Cardiac muscle cell (in vitro differentiated cells and primary cell): ENCODE measurements at regions not wholly inside any gene's neighbourhood (a gene's known extent, or its start where the extent isn't known, plus 50 kb on each side); places are given as distances from the start of the nearest gene placed in this dataset.

Source experiments
- DNase-seq, 2 donors: peaks; one replicate each; pipeline versions ENCODE4 v3.0.0 to v3.0.0-alpha.2; 2010 to 2017; ENCODE audit warnings: low read depth in 1 of 2, low spot score in 1 of 2
- H3K27ac ChIP-seq: fragments of 200-600 bp; sonication (generic); 2 replicates; pipeline ENCODE4 v1.5.1; 2016
- H3K27me3 ChIP-seq: fragments of 200-600 bp; sonication (generic); 2 replicates; pipeline ENCODE4 v1.6.0; 2016; ENCODE audit warnings: control low read depth
- H3K36me3 ChIP-seq: fragments of 200-600 bp; sonication (generic); 2 replicates; pipeline ENCODE4 v1.5.1; 2016; ENCODE audit warnings: control low read depth
- H3K4me1 ChIP-seq: fragments of 200-600 bp; sonication (generic); 2 replicates; pipeline ENCODE4 v1.8.1; 2017; ENCODE audit warnings: low read depth, mild to moderate bottlenecking, mixed run types
- H3K4me3 ChIP-seq: fragments of 200-600 bp; sonication (generic); 2 replicates; pipeline ENCODE4 v1.5.1; 2016; ENCODE audit warnings: mild to moderate bottlenecking
- H3K9me3 ChIP-seq: fragments of 200-600 bp; sonication (generic); 2 replicates; pipeline ENCODE4 v1.5.1; 2017; ENCODE audit warnings: low read depth, mild to moderate bottlenecking, control low read depth
- TF ChIP-seq, protein P1 (sequence below): IDR thresholded peaks from 2 replicates; pipeline ENCODE4 v1.5.1; 2012; ENCODE audit warnings: low read depth, mild to moderate bottlenecking, low read length

DNA sequence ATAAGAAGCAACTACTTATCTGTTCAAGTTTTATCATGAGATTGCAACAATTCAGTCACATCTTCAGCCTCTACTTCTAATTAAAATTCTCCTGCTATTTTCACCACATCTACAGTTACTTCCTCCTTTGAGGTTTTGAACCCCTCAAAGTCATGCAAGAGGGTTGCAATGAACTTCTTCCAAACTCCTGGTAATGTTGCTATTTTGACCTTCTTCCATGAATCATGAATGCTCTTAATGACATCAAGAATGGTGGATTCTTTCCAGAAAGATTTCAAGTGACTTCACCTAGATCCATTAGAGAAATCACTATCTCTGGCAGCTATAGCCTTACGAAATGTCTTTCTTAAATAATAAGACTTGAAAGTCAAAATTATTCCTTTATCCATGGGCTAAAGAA is 1052.8 kb upstream of the NRXN1 start:
- Histone ChIP-seq H3K36me3 (no peaks in the 10 kb centered on the region), H3K4me1 (peaks cover 31% of the 10 kb centered on the region), H3K4me3 (no peak overlapping the region), H3K9me3 (no peaks in the 10 kb centered on the region), H3K27me3 (no peaks in the 10 kb centered on the region), H3K27ac (no peak overlapping the region)
- TF ChIP-seq, protein P1, sequence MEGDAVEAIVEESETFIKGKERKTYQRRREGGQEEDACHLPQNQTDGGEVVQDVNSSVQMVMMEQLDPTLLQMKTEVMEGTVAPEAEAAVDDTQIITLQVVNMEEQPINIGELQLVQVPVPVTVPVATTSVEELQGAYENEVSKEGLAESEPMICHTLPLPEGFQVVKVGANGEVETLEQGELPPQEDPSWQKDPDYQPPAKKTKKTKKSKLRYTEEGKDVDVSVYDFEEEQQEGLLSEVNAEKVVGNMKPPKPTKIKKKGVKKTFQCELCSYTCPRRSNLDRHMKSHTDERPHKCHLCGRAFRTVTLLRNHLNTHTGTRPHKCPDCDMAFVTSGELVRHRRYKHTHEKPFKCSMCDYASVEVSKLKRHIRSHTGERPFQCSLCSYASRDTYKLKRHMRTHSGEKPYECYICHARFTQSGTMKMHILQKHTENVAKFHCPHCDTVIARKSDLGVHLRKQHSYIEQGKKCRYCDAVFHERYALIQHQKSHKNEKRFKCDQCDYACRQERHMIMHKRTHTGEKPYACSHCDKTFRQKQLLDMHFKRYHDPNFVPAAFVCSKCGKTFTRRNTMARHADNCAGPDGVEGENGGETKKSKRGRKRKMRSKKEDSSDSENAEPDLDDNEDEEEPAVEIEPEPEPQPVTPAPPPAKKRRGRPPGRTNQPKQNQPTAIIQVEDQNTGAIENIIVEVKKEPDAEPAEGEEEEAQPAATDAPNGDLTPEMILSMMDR: no peak
- DNase-seq: no peak

DNA sequence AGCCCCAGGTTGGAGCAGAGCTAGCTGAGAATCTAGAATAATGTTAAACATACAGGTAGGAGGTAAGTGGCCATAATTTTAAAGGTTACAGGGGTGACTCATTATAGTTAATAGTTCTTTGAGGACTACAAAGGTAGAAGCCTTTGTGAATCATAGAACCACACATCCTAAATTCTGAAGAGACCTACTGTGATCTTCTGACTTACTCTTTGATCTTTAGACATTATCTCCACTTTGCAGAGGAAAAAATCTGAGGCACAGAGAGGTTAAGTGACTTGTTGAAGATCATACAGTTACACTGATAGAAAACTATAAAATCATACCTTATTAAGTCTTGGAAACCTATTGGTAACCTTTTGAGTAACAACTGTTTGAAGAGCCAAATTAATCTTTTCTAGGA is 1051.3 kb upstream of the NRXN1 start:
- TF ChIP-seq, protein P1: no peak
- Histone ChIP-seq H3K9me3 (no peaks in the 10 kb centered on the region), H3K36me3 (no peaks in the 10 kb centered on the region), H3K27me3 (no peaks in the 10 kb centered on the region), H3K4me1 (peaks cover 23% of the 10 kb centered on the region), H3K4me3 (no peak overlapping the region), H3K27ac (peak overlapping the region; percentile 5)
- DNase-seq: no peak

DNA sequence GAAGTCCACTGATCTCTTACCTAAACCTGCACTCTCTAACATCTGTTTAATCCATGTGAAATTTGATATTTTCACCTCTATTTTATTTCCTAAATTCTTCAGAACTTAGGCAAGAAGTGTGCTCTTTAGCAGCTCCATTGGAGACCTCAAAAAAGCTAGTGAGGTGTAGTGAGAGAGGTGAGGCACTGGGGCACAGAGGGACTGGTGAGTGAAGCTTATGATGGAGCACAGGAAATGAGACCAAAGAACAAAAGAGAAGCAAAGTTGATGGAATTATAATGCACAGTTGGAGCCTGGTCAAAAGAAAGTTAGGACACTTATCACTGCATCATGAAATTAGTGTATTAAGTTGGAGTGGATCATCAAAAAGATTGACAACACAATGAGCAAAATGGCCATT is 1050.7 kb upstream of the NRXN1 start:
- TF ChIP-seq, protein P1: no peak
- no peaks in the 10 kb centered on the region for H3K9me3 ChIP-seq
- H3K27me3 ChIP-seq: no peaks in the 10 kb centered on the region
- H3K4me1 ChIP-seq: peaks cover 21% of the 10 kb centered on the region
- DNase-seq: no peak
- no peak overlapping the region for H3K4me3 ChIP-seq
- H3K36me3 ChIP-seq: no peaks in the 10 kb centered on the region
- peak overlapping the region; percentile 5 for H3K27ac ChIP-seq

DNA sequence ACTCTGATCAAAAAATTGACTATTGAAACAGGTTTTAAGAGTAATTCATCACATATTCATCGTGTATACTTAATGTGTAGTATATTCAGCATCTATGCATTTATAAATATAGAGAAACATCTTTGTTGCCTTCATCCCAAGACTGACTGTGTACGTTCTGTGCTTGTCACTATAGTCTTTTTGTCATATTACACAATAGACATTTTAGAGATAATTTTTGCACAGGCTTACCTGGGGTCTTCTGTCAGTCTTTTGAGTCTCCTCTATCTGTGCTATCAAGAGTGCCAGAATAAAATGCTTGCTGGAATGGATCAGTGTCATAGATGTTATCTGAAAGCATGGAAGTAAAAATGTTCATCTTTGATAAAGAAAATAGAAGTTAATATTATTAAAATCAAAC is 1047.7 kb upstream of the NRXN1 start:
- Histone ChIP-seq H3K27ac (no peak overlapping the region), H3K27me3 (no peaks in the 10 kb centered on the region), H3K4me1 (peaks cover 19% of the 10 kb centered on the region), H3K9me3 (no peaks in the 10 kb centered on the region), H3K36me3 (no peaks in the 10 kb centered on the region), H3K4me3 (no peak overlapping the region)
- DNase-seq: no peak
- TF ChIP-seq, protein P1: no peak

DNA sequence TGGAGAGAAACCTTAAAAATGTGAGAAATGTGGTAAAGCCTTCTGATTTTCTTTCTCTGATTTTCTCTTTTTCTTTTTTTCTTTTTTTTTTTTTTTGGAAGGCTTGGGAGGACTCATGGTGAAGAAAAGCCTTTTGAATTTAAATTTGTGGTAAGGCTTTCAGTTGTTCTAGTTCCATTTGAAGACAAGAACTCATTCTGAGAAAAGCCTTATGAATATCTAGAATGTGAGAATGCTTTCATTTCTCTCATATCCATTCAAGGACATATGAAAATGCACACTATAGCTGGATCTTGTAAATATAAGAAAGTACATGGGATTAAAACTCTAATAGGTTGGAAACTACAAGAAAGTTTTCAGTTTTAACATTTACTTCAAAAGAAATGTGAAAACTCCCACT is 1045.2 kb upstream of the NRXN1 start:
- H3K4me3 ChIP-seq: no peak overlapping the region
- no peaks in the 10 kb centered on the region for H3K9me3 ChIP-seq
- H3K27ac ChIP-seq: no peak overlapping the region
- DNase-seq: no peak
- TF ChIP-seq, protein P1: no peak
- H3K4me1 ChIP-seq: no peaks in the 10 kb centered on the region
- H3K36me3 ChIP-seq: no peaks in the 10 kb centered on the region
- no peaks in the 10 kb centered on the region for H3K27me3 ChIP-seq
